ENCODE measurements at regions not wholly inside any gene's neighbourhood (a gene's known extent, or its start where the extent isn't known, plus 50 kb on each side); places are given as distances from the start of the nearest gene placed in this dataset.
A peak's percentile ranks its signal among the peaks of the same experiment; 100 is the strongest.

- TF ChIP-seq, protein P1, sequence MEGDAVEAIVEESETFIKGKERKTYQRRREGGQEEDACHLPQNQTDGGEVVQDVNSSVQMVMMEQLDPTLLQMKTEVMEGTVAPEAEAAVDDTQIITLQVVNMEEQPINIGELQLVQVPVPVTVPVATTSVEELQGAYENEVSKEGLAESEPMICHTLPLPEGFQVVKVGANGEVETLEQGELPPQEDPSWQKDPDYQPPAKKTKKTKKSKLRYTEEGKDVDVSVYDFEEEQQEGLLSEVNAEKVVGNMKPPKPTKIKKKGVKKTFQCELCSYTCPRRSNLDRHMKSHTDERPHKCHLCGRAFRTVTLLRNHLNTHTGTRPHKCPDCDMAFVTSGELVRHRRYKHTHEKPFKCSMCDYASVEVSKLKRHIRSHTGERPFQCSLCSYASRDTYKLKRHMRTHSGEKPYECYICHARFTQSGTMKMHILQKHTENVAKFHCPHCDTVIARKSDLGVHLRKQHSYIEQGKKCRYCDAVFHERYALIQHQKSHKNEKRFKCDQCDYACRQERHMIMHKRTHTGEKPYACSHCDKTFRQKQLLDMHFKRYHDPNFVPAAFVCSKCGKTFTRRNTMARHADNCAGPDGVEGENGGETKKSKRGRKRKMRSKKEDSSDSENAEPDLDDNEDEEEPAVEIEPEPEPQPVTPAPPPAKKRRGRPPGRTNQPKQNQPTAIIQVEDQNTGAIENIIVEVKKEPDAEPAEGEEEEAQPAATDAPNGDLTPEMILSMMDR (IDR thresholded peaks at IDR 0.05; ENCODE audit: low read depth, low read length): no peak
- H3K4me3 ChIP-seq: no peak overlapping the region
These were observed 121.3 kb upstream of the MAX start for GRCh38 chr14:65223636-65224035.

DNA sequence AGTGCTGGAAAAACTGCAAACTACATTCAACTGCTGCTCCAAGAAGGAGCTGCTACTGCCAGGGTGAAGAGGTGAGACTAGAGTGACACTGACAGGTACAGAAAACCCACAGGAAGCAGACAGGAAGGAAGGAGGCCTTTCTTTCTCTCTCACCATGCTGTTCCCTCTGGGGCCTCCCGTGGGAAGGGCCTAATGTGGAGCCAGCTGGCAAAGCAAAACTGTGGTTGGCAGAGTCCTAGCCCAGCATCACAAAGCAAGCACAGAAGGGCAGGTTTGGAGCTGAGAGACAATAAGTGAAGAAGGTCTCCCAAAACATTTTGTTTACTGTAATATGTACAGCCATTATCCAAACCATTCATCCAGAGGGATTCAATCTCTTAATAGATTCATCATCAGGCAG lies 122.5 kb upstream of the MAX start:
- H3K4me1 ChIP-seq (ENCODE audit: low read depth): peaks cover 15% of the 10 kb centered on the region
- TF ChIP-seq, protein P1 (IDR thresholded peaks at IDR 0.05; ENCODE audit: low read depth, low read length): no peak
- no peak overlapping the region for H3K27ac ChIP-seq
- DNase-seq (ENCODE audit: low read depth in 1 of 2, low spot score in 1 of 2): peak; percentile 9 to 46
- H3K4me3 ChIP-seq: no peak overlapping the region
- no peaks in the 10 kb centered on the region for H3K27me3 ChIP-seq
- no peaks in the 10 kb centered on the region for H3K36me3 ChIP-seq
- H3K9me3 ChIP-seq (ENCODE audit: low read depth): no peaks in the 10 kb centered on the region

More at GRCh38 chr14:65223636-65224035, 121.3 kb upstream of the MAX start:
- H3K27me3 ChIP-seq: no peaks in the 10 kb centered on the region
- H3K9me3 ChIP-seq (ENCODE audit: low read depth): no peaks in the 10 kb centered on the region
- no peak for DNase-seq (ENCODE audit: low read depth in 1 of 2, low spot score in 1 of 2)
- no peak overlapping the region for H3K27ac ChIP-seq
- H3K4me1 ChIP-seq (ENCODE audit: low read depth): peaks cover 8% of the 10 kb centered on the region
- H3K36me3 ChIP-seq: no peaks in the 10 kb centered on the region

DNA sequence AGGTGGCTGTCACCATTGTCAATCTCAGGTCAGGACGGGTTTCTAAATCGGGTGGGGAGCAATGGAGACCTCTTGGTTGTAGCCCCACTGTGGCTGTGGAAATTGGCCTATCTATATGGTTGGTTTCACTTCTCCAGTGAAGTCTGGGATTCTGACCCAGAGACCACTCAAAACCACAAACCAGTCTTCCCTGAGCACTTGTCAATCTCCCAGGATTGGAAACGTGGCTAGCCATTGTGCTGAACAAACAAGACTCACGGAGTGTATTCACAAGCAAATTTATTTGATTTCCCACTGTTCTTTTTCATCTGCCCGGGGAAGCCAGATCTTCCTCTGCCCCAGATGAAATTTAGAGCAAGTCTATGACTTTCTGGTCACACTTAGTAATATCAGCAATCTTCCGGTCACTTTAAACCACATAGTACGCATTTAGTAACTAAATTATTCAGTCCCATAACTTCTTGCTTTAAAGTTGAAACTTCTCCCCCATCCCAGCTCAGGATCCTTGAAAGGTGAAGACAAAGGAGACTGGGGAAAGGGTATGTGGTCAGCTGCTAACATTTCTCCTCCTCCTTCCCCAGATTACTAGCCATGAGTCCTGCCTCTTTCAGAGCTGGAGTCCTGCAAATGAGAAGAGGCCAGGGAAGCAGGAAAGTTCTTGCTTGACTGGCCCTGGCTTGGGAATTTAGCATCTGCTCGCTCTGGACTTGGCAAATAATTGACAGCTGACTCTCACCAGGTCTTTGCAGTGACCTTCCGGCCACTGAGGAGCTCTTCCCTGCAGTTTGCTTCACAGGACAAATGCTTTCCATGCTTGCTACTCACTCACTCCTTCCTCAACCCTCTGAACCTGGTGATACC lies 123.2 kb upstream of the MAX start:
- no peaks in the 10 kb centered on the region for H3K27me3 ChIP-seq
- no peak overlapping the region for H3K4me3 ChIP-seq
- TF ChIP-seq, protein P1 (IDR thresholded peaks at IDR 0.05; ENCODE audit: low read depth, low read length): no peak
- H3K4me1 ChIP-seq (ENCODE audit: low read depth): peaks cover 23% of the 10 kb centered on the region
- no peaks in the 10 kb centered on the region for H3K9me3 ChIP-seq (ENCODE audit: low read depth)
- no peak for DNase-seq (ENCODE audit: low read depth in 1 of 2, low spot score in 1 of 2)
- H3K36me3 ChIP-seq: no peaks in the 10 kb centered on the region
- H3K27ac ChIP-seq: no peak overlapping the region

DNA sequence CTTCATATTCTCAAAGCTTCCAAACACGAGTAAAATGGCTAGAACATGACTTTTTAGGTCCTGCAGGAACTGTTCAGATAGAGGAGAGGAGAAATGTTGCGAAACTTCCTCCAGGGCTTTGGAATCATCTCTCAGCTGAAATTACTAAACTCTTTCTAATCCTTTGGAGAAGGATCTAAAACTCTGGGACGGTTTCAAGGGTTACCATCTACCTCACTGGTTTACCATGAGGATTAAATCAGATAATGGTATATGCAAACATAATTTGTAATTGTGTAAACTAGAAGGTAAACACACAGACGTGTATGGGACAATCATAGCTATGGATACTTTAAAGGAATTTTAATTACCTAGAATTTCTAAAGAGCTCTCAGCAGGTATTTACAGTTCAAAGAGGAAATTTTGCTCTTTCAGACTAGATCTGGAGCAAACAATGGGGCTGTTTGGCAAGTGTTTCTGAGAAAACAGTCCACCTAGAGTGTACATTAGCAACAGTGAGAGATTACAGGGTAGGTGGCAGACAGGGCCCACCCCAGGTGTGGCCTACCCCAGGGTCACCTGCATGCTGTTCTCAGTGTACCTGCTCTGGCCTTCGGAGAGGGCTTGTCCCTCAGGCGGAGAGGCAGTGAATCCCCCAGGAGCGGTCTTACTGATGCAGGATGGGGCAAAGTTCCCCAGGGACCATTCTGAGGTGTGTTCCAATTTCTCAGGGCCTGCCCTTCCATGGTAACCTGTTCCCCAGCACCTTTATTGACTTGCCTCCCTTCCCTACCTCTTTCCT lies 124.7 kb upstream of the MAX start:
- Histone ChIP-seq H3K9me3 (ENCODE audit: low read depth) (no peaks in the 10 kb centered on the region), H3K4me3 (no peak overlapping the region), H3K27me3 (no peaks in the 10 kb centered on the region), H3K27ac (no peak overlapping the region), H3K4me1 (ENCODE audit: low read depth) (peaks cover 37% of the 10 kb centered on the region), H3K36me3 (no peaks in the 10 kb centered on the region)
- peak in 1 of 2 donors; percentile 79 for DNase-seq (ENCODE audit: low read depth in 1 of 2, low spot score in 1 of 2)
- TF ChIP-seq, protein P1 (IDR thresholded peaks at IDR 0.05; ENCODE audit: low read depth, low read length): no peak

- DNase-seq (ENCODE audit: low read depth in 1 of 2, low spot score in 1 of 2): no peak
These were observed 126.1 kb upstream of the MAX start for GRCh38 chr14:65228436-65228835.

More at GRCh38 chr14:65228436-65228835, 126.1 kb upstream of the MAX start:
- Histone ChIP-seq H3K36me3 (no peaks in the 10 kb centered on the region), H3K27ac (no peak overlapping the region), H3K27me3 (no peaks in the 10 kb centered on the region), H3K4me1 (ENCODE audit: low read depth) (peaks cover 37% of the 10 kb centered on the region), H3K9me3 (ENCODE audit: low read depth) (no peaks in the 10 kb centered on the region), H3K4me3 (no peak overlapping the region)
- TF ChIP-seq, protein P1 (IDR thresholded peaks at IDR 0.05; ENCODE audit: low read depth, low read length): no peak

Measured in cardiac muscle cell (in vitro differentiated cells and primary cell).